AG04449 (cell line): ENCODE measurements at regions not wholly inside any gene's neighbourhood (a gene's known extent, or its start where the extent isn't known, plus 50 kb on each side); places are given as distances from the start of the nearest gene placed in this dataset.

Experiments used
- CTCF ChIA-PET: fragments of 350-600 bp; formaldehyde crosslinking; extraction: SDS; loops from one replicate; lab custom pipeline; 2021; ENCODE audit warnings: antibody characterized with exemption; lab: Yijun Ruan, JAX
- POLR2A ChIA-PET: fragments of 400-600, 350-600 bp; formaldehyde crosslinking; extraction: SDS; loops from one replicate; lab custom pipeline; 2020; ENCODE audit warnings: antibody characterized with exemption, inconsistent platforms; lab: Yijun Ruan, JAX
- DNase-seq: peaks from one replicate; pipeline ENCODE4 v3.0.0-alpha.2; 2010; ENCODE audit warnings: low read depth, low spot score
- H3K4me3 ChIP-seq: 2 replicates; pipeline ENCODE4 v1.5.1; 2011; ENCODE audit warnings: low read depth, mild to moderate bottlenecking, control low read depth, low read length
- TF ChIP-seq, protein P1 (sequence below): IDR thresholded peaks from one replicate; pipeline ENCODE4 v1.5.1; 2011; ENCODE audit warnings: mild to moderate bottlenecking, moderate library complexity, low read length, control low read depth, inconsistent platforms; ENCODE audit not compliant: insufficient read depth; ENCODE audit errors: missing control alignments

DNA sequence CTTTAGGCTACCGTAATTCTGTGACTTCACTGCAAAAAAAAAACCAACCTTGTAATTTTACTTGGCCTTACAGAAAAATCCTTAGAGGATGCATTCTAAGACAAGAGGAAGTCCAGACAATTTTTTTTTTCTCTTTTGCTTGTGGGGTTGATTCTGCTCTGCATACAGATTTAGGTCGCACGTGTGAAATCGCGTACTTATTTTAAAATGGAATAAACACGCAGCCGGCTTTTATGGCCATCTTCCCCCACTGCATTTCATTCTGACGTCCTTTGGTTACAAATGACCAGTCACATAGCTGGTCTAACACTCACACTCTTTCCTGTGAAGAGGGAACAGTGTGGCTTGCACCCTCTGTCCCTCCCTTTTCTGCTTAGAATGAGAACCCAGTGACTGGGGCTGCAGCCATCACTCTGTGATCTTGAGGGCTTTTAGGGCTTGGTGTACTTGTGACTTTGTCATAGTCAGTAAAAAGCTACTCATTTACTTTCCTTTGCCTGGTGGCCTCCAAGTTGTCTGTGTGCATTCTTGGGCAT is 63.6 kb upstream of the CARD11 start:
- CTCF ChIA-PET: no interaction called here
- DNase-seq: no peak
- no peak overlapping the region for H3K4me3 ChIP-seq
- POLR2A ChIA-PET: no interaction called here
- TF ChIP-seq, protein P1, sequence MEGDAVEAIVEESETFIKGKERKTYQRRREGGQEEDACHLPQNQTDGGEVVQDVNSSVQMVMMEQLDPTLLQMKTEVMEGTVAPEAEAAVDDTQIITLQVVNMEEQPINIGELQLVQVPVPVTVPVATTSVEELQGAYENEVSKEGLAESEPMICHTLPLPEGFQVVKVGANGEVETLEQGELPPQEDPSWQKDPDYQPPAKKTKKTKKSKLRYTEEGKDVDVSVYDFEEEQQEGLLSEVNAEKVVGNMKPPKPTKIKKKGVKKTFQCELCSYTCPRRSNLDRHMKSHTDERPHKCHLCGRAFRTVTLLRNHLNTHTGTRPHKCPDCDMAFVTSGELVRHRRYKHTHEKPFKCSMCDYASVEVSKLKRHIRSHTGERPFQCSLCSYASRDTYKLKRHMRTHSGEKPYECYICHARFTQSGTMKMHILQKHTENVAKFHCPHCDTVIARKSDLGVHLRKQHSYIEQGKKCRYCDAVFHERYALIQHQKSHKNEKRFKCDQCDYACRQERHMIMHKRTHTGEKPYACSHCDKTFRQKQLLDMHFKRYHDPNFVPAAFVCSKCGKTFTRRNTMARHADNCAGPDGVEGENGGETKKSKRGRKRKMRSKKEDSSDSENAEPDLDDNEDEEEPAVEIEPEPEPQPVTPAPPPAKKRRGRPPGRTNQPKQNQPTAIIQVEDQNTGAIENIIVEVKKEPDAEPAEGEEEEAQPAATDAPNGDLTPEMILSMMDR: no peak

DNA sequence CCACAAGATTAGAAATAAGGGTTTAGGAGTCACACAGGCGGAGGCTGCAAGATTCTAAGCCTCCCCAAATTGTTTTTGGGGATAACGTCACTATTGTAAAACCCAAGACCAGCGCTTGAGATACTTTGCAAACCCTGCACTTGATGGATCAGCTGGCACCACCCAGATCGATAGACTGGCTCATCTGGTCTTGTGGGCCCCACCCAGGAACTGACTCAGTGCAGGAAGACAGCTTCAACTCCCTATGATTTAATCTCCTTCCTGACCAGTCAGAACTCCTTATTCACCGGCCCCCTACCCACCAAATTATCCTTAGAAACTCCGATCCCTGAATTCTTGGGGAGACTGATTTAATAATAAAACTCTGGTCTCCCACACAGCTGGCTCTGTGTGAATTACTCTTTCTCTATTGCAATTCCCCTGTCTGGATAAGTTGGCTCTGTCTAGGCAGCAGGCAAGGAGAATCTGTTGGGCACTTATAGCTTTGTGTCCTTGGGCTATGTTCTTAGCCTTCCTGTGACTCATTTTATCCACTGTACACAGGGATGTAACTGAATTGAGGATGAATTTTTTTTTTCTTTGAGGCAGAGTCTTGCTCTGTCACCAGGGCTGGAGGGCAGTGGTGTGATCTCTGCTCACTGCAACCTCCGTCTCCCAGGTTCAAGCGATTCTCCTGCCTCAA is 64.4 kb upstream of the CARD11 start:
- TF ChIP-seq, protein P1: no peak
- H3K4me3 ChIP-seq: no peak overlapping the region
- DNase-seq: no peak
- ChIA-PET POLR2A (no interaction called here), CTCF (no interaction called here)

DNA sequence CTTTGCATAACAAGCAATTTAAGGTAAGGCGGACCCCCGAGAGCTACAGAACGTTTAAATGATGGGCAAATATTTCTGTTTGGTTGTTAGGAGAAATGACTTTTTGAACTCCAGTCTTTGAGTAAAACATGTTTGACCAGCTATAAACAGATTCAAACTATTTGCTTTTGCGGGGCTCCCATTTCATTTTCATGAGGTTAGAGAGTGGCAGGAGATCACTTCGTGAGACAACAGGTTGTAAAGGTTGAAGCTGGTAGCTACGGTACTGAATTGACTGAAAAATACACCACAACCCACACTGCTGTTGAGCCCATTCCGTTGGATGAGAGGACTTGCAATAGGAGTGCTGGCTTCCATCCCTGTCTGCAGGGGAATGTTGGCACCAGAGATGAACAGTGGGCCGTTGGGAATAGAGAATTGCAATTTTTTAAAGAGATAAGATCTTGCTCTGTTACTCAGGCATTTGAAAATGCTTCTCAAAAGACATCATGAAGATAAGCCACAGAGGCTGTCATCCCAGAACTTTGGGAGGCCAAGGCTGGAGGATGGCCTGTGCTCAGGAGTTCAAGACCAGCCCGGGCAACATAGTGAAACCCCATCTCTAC is 65.7 kb upstream of the CARD11 start:
- no peak overlapping the region for H3K4me3 ChIP-seq
- CTCF ChIA-PET: no interaction called here
- TF ChIP-seq, protein P1: no peak
- no peak for DNase-seq
- POLR2A ChIA-PET: no interaction called here

DNA sequence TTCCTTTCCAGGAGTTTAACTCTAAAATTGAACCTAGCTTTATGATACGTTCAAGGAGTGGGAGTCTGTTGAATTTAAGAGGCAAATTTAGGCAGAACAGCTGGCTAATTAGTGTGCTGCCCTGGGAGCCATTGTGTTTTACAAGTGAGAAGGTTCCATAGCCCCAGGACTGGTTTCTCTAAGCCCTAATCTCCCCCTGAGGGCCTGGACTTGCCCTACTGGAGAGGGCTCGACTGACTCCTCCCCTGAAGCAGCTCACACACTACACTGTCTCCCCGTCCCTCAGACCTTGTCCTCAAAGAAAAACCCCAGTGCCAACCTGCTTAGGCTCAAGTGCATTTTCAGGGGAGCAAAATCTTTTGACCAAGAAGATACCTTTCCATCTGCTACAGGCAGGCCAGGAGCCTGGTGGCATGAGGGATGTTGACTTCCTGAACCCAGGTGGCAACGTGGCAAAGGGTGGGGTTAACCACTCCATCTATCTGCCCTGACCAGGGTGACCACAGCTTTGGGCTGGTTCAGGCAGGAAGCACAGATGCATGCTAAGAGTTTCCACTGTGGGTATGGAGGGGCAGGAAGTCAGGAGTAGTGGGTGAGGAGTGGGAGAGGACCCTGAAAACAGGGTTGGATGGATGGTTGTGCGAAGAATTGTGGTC is 68.9 kb upstream of the CARD11 start:
- H3K4me3 ChIP-seq: no peak overlapping the region
- POLR2A ChIA-PET: no interaction called here
- CTCF ChIA-PET: no interaction called here
- no peak for DNase-seq
- TF ChIP-seq, protein P1: no peak

DNA sequence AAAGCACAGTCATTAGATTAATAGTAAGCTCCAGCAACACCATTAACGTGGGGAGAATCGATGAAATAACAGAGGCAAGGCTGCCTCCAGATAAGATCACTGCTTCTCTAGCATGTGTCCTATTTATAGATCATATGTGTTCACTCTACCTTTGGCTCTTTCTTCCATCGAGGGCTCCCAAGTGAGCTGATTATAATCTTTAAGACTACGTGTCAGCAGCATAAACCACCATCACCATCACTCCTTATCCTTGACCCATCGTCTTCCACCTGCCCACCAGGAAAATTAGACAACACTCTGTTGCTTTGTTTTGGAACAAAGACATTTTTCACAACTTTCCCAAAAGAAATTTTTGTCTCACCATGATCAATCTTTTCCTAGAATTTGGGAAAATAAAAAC is 71.2 kb upstream of the CARD11 start:
- ChIA-PET POLR2A (no interaction called here), CTCF (no interaction called here)
- H3K4me3 ChIP-seq: no peak overlapping the region
- TF ChIP-seq, protein P1: no peak
- no peak for DNase-seq

DNA sequence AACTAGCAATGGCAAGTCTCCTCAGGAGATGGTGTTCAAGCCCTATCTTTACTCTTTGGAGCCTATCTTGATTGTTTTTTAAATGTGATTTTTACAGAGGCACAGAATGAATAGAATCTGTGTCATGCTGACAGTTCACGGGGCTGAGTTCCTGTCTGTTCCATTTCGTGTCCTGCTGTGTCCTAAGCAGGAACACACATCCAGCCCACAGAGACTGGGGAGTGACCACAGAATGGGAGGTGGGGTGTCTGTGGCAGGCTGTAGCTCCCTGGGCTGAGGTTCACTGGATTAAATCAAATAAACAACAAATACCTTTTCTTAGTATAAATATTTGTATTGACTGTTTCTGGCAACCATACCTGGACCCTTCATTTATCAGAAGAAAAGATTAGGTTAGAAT is 73.4 kb upstream of the CARD11 start:
- TF ChIP-seq, protein P1: no peak
- ChIA-PET POLR2A (no interaction called here), CTCF (no interaction called here)

More for the DNA sequence above, 73.4 kb upstream of the CARD11 start:
- H3K4me3 ChIP-seq: no peak overlapping the region
- DNase-seq: no peak
